Activated CD8-positive, alpha-beta memory T cell treated with anti-CD3 and anti-CD28 coated beads, Interleukin-2, amount 50 U/mL, for 24 hours (primary cell): ENCODE measurements at regions not wholly inside any gene's neighbourhood (a gene's known extent, or its start where the extent isn't known, plus 50 kb on each side); places are given as distances from the start of the nearest gene placed in this dataset.
"Not testable (repeated sequence)": the region's sequence is repeated elsewhere in the genome, so short reads cannot be mapped to it uniquely, and the experiment has no call there.

Experiments
- DNase-seq: peaks from one replicate; pipeline ENCODE4 v3.0.0-alpha.2; 2020; ENCODE audit errors: extremely low read depth

- no peak for DNase-seq
Observed at GRCh38 chr2:131828164-131828561, 300.5 kb downstream of the CCDC74A start.

- not testable (repeated sequence) for DNase-seq
Observed at GRCh38 chr2:131828633-131829455, 301.2 kb downstream of the CCDC74A start.

GRCh38 chr2:131829456-131830241 lies 302.0 kb downstream of the CCDC74A start:
- DNase-seq: not testable (repeated sequence)

GRCh38 chr2:131830242-131830945 lies 302.7 kb downstream of the CCDC74A start:
- DNase-seq: not testable (repeated sequence)

- not testable (repeated sequence) for DNase-seq
Observed at GRCh38 chr2:131830946-131831310, 303.2 kb downstream of the CCDC74A start.

GRCh38 chr2:131831450-131832208 lies 303.9 kb downstream of the CCDC74A start:
- not testable (repeated sequence) for DNase-seq

- not testable (repeated sequence) for DNase-seq
Observed at GRCh38 chr2:131832209-131832780, 304.6 kb downstream of the CCDC74A start.

GRCh38 chr2:131832917-131833316 lies 305.2 kb downstream of the CCDC74A start:
- not testable (repeated sequence) for DNase-seq

GRCh38 chr2:131833367-131834202 lies 305.9 kb downstream of the CCDC74A start:
- DNase-seq: not testable (repeated sequence)

GRCh38 chr2:131834203-131835020 lies 306.7 kb downstream of the CCDC74A start:
- not testable (repeated sequence) for DNase-seq

- not testable (repeated sequence) for DNase-seq
Observed at GRCh38 chr2:131835022-131835421, 307.3 kb downstream of the CCDC74A start.

GRCh38 chr2:131835621-131836091 lies 308.0 kb downstream of the CCDC74A start:
- no peak for DNase-seq

GRCh38 chr2:131836116-131836515 lies 308.4 kb downstream of the CCDC74A start:
- DNase-seq: not testable (repeated sequence)

GRCh38 chr2:131844044-131844443 lies 316.4 kb downstream of the CCDC74A start:
- DNase-seq: not testable (repeated sequence)

GRCh38 chr2:131856202-131856601 lies 305.6 kb downstream of the ANKRD30BL start:
- not testable (repeated sequence) for DNase-seq

- DNase-seq: not testable (repeated sequence)
Observed at GRCh38 chr2:131858197-131858596, 303.6 kb downstream of the ANKRD30BL start.
